HG02885 (cell line): ENCODE measurements at regions not wholly inside any gene's neighbourhood (a gene's known extent, or its start where the extent isn't known, plus 50 kb on each side); places are given as distances from the start of the nearest gene placed in this dataset.
"Not testable (repeated sequence)": the region's sequence is repeated elsewhere in the genome, so short reads cannot be mapped to it uniquely, and the experiment has no call there.

Source experiments
- ATAC-seq: cut with Tn5 transposase; IDR thresholded peaks from one replicate; pipeline ENCODE4 v1.9.1; 2021; ENCODE audit warnings: mild to moderate bottlenecking; ENCODE audit not compliant: unreplicated experiment, poor library complexity

DNA sequence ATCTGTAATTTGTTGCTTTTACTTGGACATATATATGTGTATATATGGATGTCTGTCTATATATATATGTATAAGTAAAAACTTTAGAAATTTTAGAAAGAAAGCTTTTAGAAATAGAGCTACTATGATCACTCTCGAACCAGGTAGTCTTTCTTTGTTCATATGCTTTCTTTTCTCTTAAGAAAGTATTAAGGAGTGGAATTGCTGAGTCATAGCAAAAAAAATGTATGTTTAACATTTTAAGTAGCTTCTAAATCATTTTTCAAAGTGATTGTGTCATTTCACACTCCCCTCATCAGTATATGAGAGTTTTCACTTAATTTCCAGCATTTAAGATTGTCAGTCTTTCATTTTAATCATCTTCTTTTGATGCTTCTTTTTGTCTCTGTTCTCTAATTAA is 447.9 kb upstream of the TECRL start:
- no peak for ATAC-seq

- ATAC-seq, result no peak
Measured at GRCh38 chr4:64846417-64846816, 437.2 kb upstream of the TECRL start.

- no peak for ATAC-seq
Measured at GRCh38 chr4:64829749-64830148, 420.5 kb upstream of the TECRL start.

DNA sequence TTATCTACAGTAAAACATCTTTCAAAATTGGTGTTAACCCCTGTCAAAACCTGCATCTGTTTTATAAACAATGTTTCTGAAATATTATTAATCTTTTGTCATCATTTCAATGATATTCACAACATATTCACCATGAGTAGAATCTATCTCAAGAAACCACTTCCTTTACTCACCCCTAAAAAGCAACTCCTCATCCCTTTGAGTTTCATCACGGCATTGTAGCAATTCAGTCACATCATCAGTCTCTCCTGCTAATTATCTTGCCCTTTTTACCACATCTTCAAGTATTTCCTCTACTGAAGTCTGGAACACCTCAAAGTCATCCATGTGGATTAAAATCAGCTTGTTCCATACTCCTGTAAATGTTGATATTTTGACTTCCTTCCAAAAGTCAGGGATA is 415.3 kb upstream of the TECRL start:
- ATAC-seq, result no peak

DNA sequence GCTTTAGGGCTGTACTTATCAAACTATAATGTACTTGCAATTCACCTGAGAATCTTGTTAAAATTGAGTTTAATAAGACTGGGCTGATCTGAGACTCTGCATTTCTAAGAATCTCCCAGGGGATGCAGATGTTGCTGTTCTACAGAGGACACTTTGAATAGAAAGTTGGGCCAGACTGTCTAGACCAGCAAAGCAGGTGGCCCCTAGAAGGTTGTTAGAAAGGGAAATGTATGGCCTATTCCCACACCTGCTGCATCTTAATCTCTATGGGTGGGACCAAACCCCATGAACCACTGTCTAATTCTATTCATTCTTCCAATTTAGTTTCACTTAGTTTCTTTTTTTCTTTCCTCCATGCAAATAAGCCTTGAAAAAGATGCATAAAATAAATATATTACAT is 413.2 kb upstream of the TECRL start:
- no peak for ATAC-seq

DNA sequence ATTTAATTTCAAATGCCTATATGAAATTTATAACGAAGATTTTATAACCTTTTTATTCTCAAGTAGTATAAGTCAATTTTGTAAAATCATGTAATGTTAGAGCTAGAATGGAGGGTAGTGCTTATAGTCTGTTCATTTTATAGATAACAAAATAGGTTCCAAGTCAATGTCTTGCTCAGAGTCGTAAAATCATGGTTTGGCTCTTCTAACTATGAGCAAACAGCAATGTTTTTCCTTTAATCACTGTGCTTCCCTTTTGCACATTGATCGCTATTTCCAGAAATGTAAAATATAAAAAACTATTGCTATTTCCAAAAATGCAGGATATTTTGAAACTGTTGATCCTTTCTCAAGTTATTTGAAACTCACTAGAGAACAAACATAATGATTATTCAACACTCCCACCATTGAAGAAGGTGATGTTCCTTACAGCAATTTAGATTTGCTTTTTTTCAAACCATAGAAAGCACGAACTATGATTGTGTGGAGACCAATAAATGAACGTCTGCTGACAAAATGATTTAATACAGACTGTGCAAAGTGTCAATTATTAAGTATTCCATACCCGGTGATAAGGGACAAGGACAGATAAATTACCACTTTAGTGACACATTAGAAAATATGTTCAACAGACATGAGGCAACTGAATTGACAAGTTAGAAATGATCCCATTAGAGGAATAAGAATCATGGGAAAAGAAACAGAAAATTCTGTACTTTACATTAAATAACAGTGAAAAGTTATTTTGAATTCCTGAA is 412.1 kb upstream of the TECRL start:
- no peak for ATAC-seq

DNA sequence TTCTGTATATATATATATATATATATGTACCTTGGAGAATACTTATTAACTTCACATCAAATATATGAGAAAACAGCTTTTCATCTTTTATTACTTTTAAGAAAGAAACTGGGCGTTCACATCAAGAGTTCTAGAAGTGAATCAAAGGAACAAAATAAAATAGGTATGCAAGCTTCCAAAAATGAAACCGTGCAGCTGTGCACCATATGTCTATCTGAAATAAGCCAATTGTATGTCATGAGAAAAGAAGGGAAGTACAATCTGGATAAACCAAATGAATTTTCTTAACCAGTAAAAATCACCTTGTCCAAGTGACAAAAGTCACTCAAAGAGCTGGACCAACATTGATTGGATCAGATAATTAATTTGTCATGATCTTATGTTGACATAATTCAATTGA is 405.4 kb upstream of the TECRL start:
- no peak for ATAC-seq

- ATAC-seq, result no peak
Measured at GRCh38 chr4:64807821-64808220, 398.6 kb upstream of the TECRL start.

GRCh38 chr4:64799751-64800150 is 390.5 kb upstream of the TECRL start:
- no peak for ATAC-seq

DNA sequence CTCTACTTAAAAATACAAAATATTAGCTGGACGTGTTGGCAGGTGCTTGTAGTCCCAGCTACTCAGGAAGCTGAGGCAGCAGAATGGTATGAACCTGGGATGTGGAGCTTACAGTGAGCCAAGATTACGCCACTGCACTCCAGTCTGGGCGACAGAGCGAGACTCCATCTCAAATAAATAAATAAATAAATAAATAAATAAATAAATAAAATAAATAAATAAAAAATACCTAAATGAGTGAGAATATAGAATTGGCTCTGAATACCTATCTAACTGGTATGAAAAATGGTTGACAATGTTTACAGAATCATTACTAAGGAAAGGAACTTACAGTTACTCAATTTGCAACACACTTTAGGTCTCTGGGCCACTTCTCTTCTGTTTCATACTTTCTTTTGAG is 389.6 kb upstream of the TECRL start:
- ATAC-seq, result not testable (repeated sequence)

DNA sequence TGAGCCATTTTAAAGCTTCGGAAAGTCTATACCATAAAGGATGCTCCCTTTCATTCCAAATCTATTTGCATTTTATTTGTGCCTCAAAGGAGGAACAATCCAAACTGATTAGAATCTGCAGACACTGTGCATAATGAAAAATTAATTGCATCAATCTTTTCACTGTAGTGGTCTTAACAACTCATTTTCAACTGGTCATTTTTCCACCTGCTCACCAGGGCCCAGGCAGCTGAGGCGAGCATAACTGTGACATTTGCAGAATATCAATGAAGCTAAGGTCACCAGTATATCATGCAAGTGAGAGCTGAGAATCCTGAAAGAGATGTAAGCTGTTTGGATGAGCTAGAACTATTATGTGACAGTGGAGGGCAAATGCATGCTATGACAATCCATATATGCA is 387.3 kb upstream of the TECRL start:
- no peak for ATAC-seq

DNA sequence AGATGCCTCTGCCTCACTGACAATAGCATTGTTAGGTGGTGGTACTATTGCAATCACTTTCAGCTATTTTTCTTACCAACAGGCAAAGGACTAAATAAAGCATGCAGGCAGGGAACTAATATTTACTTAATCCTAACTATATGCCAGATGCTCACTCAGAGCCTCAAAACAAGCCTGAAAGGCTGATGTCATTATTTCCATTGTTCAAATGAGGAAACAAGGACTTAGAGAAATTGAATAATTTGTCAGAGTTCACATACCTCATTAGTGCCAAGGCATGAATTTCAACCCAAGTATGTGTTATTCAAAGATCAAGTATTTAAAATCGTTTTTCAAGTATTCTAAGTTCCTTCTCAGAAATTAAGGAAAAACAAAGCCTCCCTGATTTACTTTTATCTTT is 374.9 kb upstream of the TECRL start:
- no peak for ATAC-seq

DNA sequence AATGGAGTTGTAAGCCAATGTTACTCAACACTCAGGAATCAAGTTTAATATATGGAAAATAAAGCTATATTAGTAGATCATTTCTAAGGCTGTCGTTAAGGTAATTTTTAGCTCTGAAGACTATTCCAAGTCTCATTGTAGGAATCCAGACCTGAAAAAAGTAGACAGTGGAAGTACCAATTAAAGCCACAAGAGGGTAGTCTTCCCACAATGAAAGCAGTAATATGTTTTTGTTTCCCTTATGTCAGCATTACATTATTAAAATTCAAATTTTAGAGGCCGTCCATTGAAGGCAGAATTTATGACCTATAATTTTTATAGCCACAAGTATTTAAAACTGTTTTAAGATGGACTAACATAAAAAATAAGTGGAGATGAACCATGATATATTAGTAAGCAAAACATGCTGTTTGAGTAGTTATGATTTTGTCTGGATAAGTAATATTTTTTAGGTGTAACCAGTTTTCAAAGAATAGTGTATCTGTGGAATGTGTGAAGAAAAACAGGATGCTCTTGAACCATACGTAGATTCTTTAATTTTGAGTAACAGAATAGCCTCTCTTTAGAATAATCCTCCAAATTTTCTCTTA is 372.6 kb upstream of the TECRL start:
- ATAC-seq, result peak; percentile 77

- no peak for ATAC-seq
Measured at GRCh38 chr4:64780664-64781063, 371.4 kb upstream of the TECRL start.

GRCh38 chr4:64777286-64777685 is 368.0 kb upstream of the TECRL start:
- ATAC-seq, result no peak

DNA sequence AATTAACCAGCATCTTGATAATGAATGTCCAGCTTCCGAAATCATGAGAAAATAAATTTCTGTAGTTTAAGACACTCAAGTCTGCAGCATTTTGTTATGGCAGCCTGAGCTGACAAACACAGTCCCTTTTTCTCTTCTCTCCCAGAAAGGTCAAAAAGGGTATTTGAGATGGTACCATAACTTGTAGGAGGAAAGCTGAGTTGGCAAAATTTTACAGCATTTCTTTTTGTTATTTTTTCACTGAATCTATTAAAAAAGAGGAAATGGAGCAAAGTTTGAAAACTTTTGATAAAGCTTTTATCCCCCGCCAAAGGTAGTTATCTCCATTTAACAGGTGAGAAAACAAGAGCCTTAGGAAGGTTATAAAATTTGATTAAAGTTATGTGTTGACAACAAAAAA is 367.6 kb upstream of the TECRL start:
- ATAC-seq, result no peak

GRCh38 chr4:64774626-64775025 is 365.4 kb upstream of the TECRL start:
- ATAC-seq, result no peak

- ATAC-seq, result no peak
Measured at GRCh38 chr4:64771149-64771548, 361.9 kb upstream of the TECRL start.

- no peak for ATAC-seq
Measured at GRCh38 chr4:64767547-64767946, 358.3 kb upstream of the TECRL start.

DNA sequence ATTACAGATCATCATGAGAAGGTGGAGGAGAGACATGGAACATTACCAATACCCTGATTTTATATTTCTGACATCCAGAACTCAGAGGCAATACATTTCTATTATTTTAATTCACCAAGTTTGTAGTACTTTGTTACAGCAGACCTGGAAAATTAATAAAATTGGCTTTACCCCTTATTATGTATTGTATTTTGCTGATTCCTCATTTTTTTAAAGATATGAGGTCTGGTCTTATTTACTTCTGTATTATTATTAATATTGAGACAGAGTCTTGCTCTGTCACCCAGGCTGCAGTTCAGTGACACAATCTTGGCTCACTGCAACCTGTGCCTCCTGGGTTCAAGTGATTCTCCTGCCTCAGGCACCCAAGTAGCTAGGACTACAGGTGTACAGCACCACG is 357.3 kb upstream of the TECRL start:
- ATAC-seq, result no peak

- ATAC-seq, result no peak
Measured at GRCh38 chr4:64756016-64756415, 346.8 kb upstream of the TECRL start.
